Fibroblast of lung (primary cell): ENCODE measurements at regions not wholly inside any gene's neighbourhood (a gene's known extent, or its start where the extent isn't known, plus 50 kb on each side); places are given as distances from the start of the nearest gene placed in this dataset.

ENCODE experiments used
- EZH2 ChIP-seq: IDR thresholded peaks from 2 replicates; pipeline ENCODE4 v1.5.1; 2012; ENCODE audit warnings: low read length, control low read depth, mild to moderate bottlenecking; ENCODE audit errors: missing control alignments
- TF ChIP-seq, protein P1 (sequence below), 2 donors: IDR thresholded peaks in 1 of 2; conservative IDR thresholded peaks in 1 of 2; 1 replicate in 1 of 2; 2 replicates in 1 of 2; pipeline ENCODE4 v1.5.1; 2011 to 2012; ENCODE audit warnings: low read length in 2 of 2, control low read depth in 1 of 2, inconsistent platforms in 1 of 2, low read depth in 1 of 2, mild to moderate bottlenecking in 1 of 2

GRCh38 chr3:105931500-105931899 lies 62.7 kb upstream of the CBLB start:
- TF ChIP-seq, protein P1, sequence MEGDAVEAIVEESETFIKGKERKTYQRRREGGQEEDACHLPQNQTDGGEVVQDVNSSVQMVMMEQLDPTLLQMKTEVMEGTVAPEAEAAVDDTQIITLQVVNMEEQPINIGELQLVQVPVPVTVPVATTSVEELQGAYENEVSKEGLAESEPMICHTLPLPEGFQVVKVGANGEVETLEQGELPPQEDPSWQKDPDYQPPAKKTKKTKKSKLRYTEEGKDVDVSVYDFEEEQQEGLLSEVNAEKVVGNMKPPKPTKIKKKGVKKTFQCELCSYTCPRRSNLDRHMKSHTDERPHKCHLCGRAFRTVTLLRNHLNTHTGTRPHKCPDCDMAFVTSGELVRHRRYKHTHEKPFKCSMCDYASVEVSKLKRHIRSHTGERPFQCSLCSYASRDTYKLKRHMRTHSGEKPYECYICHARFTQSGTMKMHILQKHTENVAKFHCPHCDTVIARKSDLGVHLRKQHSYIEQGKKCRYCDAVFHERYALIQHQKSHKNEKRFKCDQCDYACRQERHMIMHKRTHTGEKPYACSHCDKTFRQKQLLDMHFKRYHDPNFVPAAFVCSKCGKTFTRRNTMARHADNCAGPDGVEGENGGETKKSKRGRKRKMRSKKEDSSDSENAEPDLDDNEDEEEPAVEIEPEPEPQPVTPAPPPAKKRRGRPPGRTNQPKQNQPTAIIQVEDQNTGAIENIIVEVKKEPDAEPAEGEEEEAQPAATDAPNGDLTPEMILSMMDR (conservative IDR thresholded peaks at IDR 0.05 in 1 of 2, IDR thresholded peaks at IDR 0.05 in 1 of 2; ENCODE audit: low read depth in 1 of 2, low read length in 2 of 2) = no peak
- no peak for TF ChIP-seq EZH2
